ENCODE measurements at regions not wholly inside any gene's neighbourhood (a gene's known extent, or its start where the extent isn't known, plus 50 kb on each side); places are given as distances from the start of the nearest gene placed in this dataset.

DNA sequence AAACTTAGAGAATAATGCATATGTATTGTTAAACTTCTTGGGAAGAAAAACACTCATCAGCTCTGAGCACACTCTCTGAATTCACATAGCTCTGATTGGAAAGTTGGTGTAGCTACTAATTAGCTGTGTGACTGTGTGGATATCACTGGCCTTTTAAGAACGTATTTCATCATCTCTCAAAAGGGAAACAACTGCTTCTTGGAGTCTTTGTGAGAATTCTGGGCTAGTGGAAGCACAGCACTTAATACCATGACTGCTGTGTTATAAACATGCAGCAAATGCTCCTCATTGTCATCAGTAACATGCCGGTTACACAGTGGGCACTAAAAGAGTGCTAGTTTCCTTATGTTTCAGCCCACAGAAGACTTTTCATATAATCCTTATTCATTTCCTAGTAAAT lies 220.9 kb upstream of the CSNK1A1L start:
- TF ChIP-seq, protein P1, sequence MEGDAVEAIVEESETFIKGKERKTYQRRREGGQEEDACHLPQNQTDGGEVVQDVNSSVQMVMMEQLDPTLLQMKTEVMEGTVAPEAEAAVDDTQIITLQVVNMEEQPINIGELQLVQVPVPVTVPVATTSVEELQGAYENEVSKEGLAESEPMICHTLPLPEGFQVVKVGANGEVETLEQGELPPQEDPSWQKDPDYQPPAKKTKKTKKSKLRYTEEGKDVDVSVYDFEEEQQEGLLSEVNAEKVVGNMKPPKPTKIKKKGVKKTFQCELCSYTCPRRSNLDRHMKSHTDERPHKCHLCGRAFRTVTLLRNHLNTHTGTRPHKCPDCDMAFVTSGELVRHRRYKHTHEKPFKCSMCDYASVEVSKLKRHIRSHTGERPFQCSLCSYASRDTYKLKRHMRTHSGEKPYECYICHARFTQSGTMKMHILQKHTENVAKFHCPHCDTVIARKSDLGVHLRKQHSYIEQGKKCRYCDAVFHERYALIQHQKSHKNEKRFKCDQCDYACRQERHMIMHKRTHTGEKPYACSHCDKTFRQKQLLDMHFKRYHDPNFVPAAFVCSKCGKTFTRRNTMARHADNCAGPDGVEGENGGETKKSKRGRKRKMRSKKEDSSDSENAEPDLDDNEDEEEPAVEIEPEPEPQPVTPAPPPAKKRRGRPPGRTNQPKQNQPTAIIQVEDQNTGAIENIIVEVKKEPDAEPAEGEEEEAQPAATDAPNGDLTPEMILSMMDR (conservative IDR thresholded peaks at IDR 0.05; ENCODE audit: low read depth, low read length) = no peak
- TF ChIP-seq EZH2 (IDR thresholded peaks at IDR 0.05; ENCODE audit: low read length, unreplicated experiment) = no peak
- TF ChIP-seq EZH2phosphoT487 (IDR thresholded peaks at IDR 0.05; ENCODE audit: borderline replicate concordance, low read length) = no peak
